H1 (cell line): ENCODE measurements at regions not wholly inside any gene's neighbourhood (a gene's known extent, or its start where the extent isn't known, plus 50 kb on each side); places are given as distances from the start of the nearest gene placed in this dataset.

ENCODE experiments used
- CTCF ChIA-PET: fragments of 300-600 bp; sonication (Branson Sonifier 250); formaldehyde crosslinking; loops from one replicate; lab custom pipeline; 2021; ENCODE audit not compliant: partially characterized antibody; lab: Charles Lee
- POLR2A ChIA-PET: fragments of 300-600 bp; sonication (Branson Sonifier 250); formaldehyde crosslinking; loops from one replicate; lab custom pipeline; 2021; ENCODE audit warnings: inconsistent platforms; ENCODE audit not compliant: partially characterized antibody; lab: Charles Lee
- DNase-seq, 2 experiments: peaks; one replicate each; pipeline versions ENCODE4 v3.0.0 to v3.0.0-alpha.2; 2010 to 2022; ENCODE audit warnings: low spot score in 2 of 2, low read depth in 1 of 2, mixed read lengths in 1 of 2
- FAIRE-seq: peaks from 2 replicates; lab custom pipeline; 2011; peaks lifted over from hg19 to GRCh38; lab: Jason Lieb, UNC
- H2AFZ ChIP-seq: 2 replicates; pipeline ENCODE4 v1.8.1; 2012; ENCODE audit warnings: low read length, inconsistent platforms
- H2AK5ac ChIP-seq: 2 replicates; pipeline ENCODE4 v1.6.1; 2013; ENCODE audit warnings: low read depth, low read length
- H2BK120ac ChIP-seq: replicated peaks from 2 replicates; pipeline ENCODE3; 2013; ENCODE audit warnings: low read depth, low read length, inconsistent platforms
- H2BK12ac ChIP-seq: 2 replicates; pipeline ENCODE4 v1.6.1; 2013; ENCODE audit warnings: low read depth, low read length
- H2BK15ac ChIP-seq: 2 replicates; pipeline ENCODE4 v1.6.1; 2013; ENCODE audit warnings: low read length
- H2BK20ac ChIP-seq: 2 replicates; pipeline ENCODE4 v1.6.1; 2013; ENCODE audit warnings: low read length
- H2BK5ac ChIP-seq: 2 replicates; pipeline ENCODE4 v1.6.1; 2013; ENCODE audit warnings: low read depth, low read length
- H3K14ac ChIP-seq: 2 replicates; pipeline ENCODE4 v1.6.1; 2013; ENCODE audit warnings: inconsistent platforms; ENCODE audit not compliant: insufficient read length
- H3K18ac ChIP-seq: 2 replicates; pipeline ENCODE4 v1.6.1; 2013; ENCODE audit warnings: low read length; ENCODE audit errors: extremely low read depth
- H3K23ac ChIP-seq: 2 replicates; pipeline ENCODE4 v1.6.1; 2013; ENCODE audit warnings: inconsistent platforms; ENCODE audit not compliant: insufficient read length
- H3K23me2 ChIP-seq: 2 replicates; pipeline ENCODE4 v1.6.1; 2013; ENCODE audit warnings: low read depth, low read length
- H3K27ac ChIP-seq: 2 replicates; pipeline ENCODE4 v1.6.1; 2011; ENCODE audit warnings: low read depth, low read length, inconsistent platforms
- H3K27me3 ChIP-seq, 4 experiments: replicated peaks in 1 of 4; 1 replicate in 1 of 4; 2 replicates in 3 of 4; pipeline versions ENCODE4 v1.6.1 to v1.8.1; 2011 to 2013; ENCODE audit warnings: low read length in 3 of 4, mild to moderate bottlenecking in 3 of 4, inconsistent platforms in 2 of 4, mixed read lengths in 2 of 4, moderate library complexity in 1 of 4; ENCODE audit not compliant: control insufficient read depth in 3 of 4, insufficient read depth in 3 of 4; ENCODE audit errors: extremely low read depth in 1 of 4
- H3K36me3 ChIP-seq, 4 experiments: 2 replicates each; pipeline versions ENCODE4 v1.6.1 to v1.8.1; 2011 to 2013; ENCODE audit warnings: mild to moderate bottlenecking in 4 of 4, low read length in 3 of 4, moderate library complexity in 2 of 4, control low read depth in 1 of 4, inconsistent platforms in 1 of 4; ENCODE audit not compliant: insufficient read depth in 4 of 4, control insufficient read depth in 2 of 4
- H3K4ac ChIP-seq: replicated peaks from 2 replicates; pipeline ENCODE3; 2013; ENCODE audit warnings: low read length, low read depth, mixed read lengths, inconsistent platforms; ENCODE audit not compliant: insufficient read length
- H3K4me1 ChIP-seq, 4 experiments: replicated peaks in 1 of 4; 1 replicate in 1 of 4; 2 replicates in 3 of 4; pipeline versions ENCODE4 v1.6.1 to v1.8.1; 2011 to 2013; ENCODE audit warnings: low read length in 3 of 4, inconsistent platforms in 2 of 4, mixed read lengths in 1 of 4; ENCODE audit not compliant: insufficient read depth in 4 of 4, control insufficient read depth in 3 of 4
- H3K4me2 ChIP-seq, 2 experiments: 2 replicates each; pipeline versions ENCODE4 v1.6.1 to v1.8.1; 2011 to 2013; ENCODE audit warnings: low read depth in 2 of 2, low read length in 2 of 2, control low read depth in 1 of 2, inconsistent platforms in 1 of 2, mild to moderate bottlenecking in 1 of 2; ENCODE audit not compliant: insufficient read depth in 1 of 2
- H3K4me3 ChIP-seq, 4 experiments: fragments of 200-600, 300-600 bp in 1 of 4; sonication (generic), shearing (Covaris generic), sonication (Bioruptor Twin) in 1 of 4; 2 replicates each; pipeline versions ENCODE4 v1.5.1 to v1.8.1; 2011 to 2016; ENCODE audit warnings: low read length in 4 of 4, low read depth in 3 of 4, control low read depth in 2 of 4, inconsistent platforms in 2 of 4, mild to moderate bottlenecking in 2 of 4, mixed read lengths in 1 of 4, moderate library complexity in 1 of 4; ENCODE audit not compliant: insufficient read depth in 2 of 4; ENCODE audit errors: extremely low read depth in 1 of 4
- H3K56ac ChIP-seq: replicated peaks from 2 replicates; pipeline ENCODE3; 2013; ENCODE audit warnings: low read depth, mild to moderate bottlenecking, mixed read lengths, low read length, inconsistent platforms; ENCODE audit not compliant: insufficient read length
- H3K79me1 ChIP-seq: 2 replicates; pipeline ENCODE4 v1.6.1; 2013; ENCODE audit warnings: low read depth, low read length, control low read depth
- H3K79me2 ChIP-seq, 2 experiments: 2 replicates each; pipeline versions ENCODE4 v1.6.1 to v1.8.1; 2012 to 2013; ENCODE audit warnings: low read length in 2 of 2, mild to moderate bottlenecking in 2 of 2, inconsistent platforms in 1 of 2; ENCODE audit not compliant: insufficient read depth in 2 of 2, control insufficient read depth in 1 of 2
- H3K9ac ChIP-seq, 4 experiments: replicated peaks in 1 of 4; 1 replicate in 1 of 4; 2 replicates in 3 of 4; pipeline versions ENCODE4 v1.6.1 to v1.8.1; 2011 to 2013; ENCODE audit warnings: low read depth in 3 of 4, low read length in 3 of 4, control low read depth in 2 of 4, mild to moderate bottlenecking in 2 of 4, moderate library complexity in 2 of 4, inconsistent platforms in 1 of 4; ENCODE audit errors: extremely low read depth in 1 of 4
- H3K9me3 ChIP-seq, 2 experiments: 2 replicates each; pipeline versions ENCODE4 v1.6.1 to v1.8.1; 2012 to 2013; ENCODE audit warnings: mild to moderate bottlenecking in 2 of 2, moderate library complexity in 2 of 2, control low read depth in 1 of 2, inconsistent platforms in 1 of 2, low read depth in 1 of 2, low read length in 1 of 2, mixed read lengths in 1 of 2; ENCODE audit not compliant: insufficient read depth in 2 of 2
- H4K20me1 ChIP-seq, 2 experiments: replicated peaks in 1 of 2; 2 replicates each; pipeline versions ENCODE3 to v1.8.1; 2011 to 2013; ENCODE audit warnings: inconsistent platforms in 2 of 2, low read length in 2 of 2, mild to moderate bottlenecking in 1 of 2; ENCODE audit not compliant: insufficient read depth in 2 of 2, control insufficient read depth in 1 of 2
- H4K5ac ChIP-seq: 2 replicates; pipeline ENCODE4 v1.6.1; 2013; ENCODE audit warnings: low read length, low read depth, mixed read lengths, inconsistent platforms; ENCODE audit not compliant: insufficient read length
- H4K8ac ChIP-seq: 2 replicates; pipeline ENCODE4 v1.8.0; 2013; ENCODE audit warnings: mild to moderate bottlenecking, moderate library complexity, low read length, inconsistent platforms; ENCODE audit not compliant: insufficient read depth; ENCODE audit errors: extremely low read depth
- H4K91ac ChIP-seq: replicated peaks from 2 replicates; pipeline ENCODE3; 2013; ENCODE audit warnings: low read length, mixed read lengths, inconsistent platforms; ENCODE audit not compliant: insufficient read length
- KDM4A ChIP-seq: IDR thresholded peaks from one replicate; pipeline ENCODE4 v1.7.1; 2012; ENCODE audit warnings: low read depth, mild to moderate bottlenecking, moderate library complexity, low read length, inconsistent platforms; ENCODE audit not compliant: severe bottlenecking
- RFX5 ChIP-seq: IDR thresholded peaks from 2 replicates; pipeline ENCODE4 v1.6.1; 2011; ENCODE audit warnings: low read depth, low read length, improper control_type of control experiment, borderline replicate concordance
- SRF ChIP-seq: IDR thresholded peaks from 2 replicates; pipeline ENCODE4 v1.6.1; 2011; ENCODE audit warnings: mild to moderate bottlenecking, low read depth, low read length, moderate library complexity

DNA sequence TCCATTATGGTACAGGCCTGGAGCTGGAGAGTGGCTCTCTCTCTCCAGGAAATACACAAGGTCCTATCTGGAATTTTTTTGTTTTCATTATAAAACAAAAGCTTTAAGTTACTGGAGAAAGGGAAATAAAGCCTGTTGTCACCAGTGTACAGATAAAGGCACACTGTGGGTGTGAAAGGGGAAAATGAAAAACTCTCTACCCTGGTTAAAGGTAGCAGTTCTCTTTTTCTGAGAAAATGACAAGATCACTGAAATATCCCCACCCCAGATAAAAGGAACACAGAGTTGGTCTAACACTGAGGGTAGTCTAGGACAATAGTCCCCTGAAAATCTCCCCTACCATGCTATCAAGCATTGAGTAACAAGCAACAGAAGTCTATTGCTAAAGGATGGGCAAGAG, 438.7 kb downstream of the MBD2 start:
- Histone ChIP-seq H3K27ac (no peak overlapping the region), H3K23ac (no peak overlapping the region), H3K14ac (no peak overlapping the region), H2BK20ac (no peak overlapping the region), H3K56ac (no peak overlapping the region), H2BK12ac (no peak overlapping the region), H3K18ac (no peak overlapping the region), H4K91ac (no peak overlapping the region), H3K36me3 (no peaks in the 10 kb centered on the region), H3K79me2 (no peaks in the 10 kb centered on the region), H4K8ac (no peak overlapping the region), H3K4ac (no peak overlapping the region), H4K20me1 (no peaks in the 10 kb centered on the region), H2AK5ac (no peak overlapping the region), H2BK120ac (no peak overlapping the region), H2AFZ (no peak overlapping the region), H3K4me3 (no peak overlapping the region), H4K5ac (no peak overlapping the region), H3K4me2 (no peak overlapping the region), H3K9ac (no peak overlapping the region), H2BK15ac (no peak overlapping the region), H3K23me2 (no peaks in the 10 kb centered on the region), H3K4me1 (no peaks in the 10 kb centered on the region), H3K79me1 (no peaks in the 10 kb centered on the region), H3K27me3 (no peaks in the 10 kb centered on the region), H2BK5ac (no peak overlapping the region), H3K9me3 (no peaks in the 10 kb centered on the region)
- DNase-seq: no peak
- TF ChIP-seq SRF: no peak
- no peak for TF ChIP-seq KDM4A
- no peak for TF ChIP-seq RFX5
- no peak for FAIRE-seq
- CTCF ChIA-PET: interaction anchor here (0.9 to 1.2 kb wide), 3 partner anchors 13 to 342 kb away, joined by 3 read pairs; no protein-coding TSS in a partner anchor
- POLR2A ChIA-PET: no interaction called here
